ENCODE measurements at regions not wholly inside any gene's neighbourhood (a gene's known extent, or its start where the extent isn't known, plus 50 kb on each side); places are given as distances from the start of the nearest gene placed in this dataset.

- TF ChIP-seq CTCF (IDR thresholded peaks at IDR 0.05; ENCODE audit: insufficient read depth, low read length, poor library complexity, severe bottlenecking) (no peak), EZH2phosphoT487 (conservative IDR thresholded peaks at IDR 0.05; ENCODE audit: low read length) (no peak)
- Histone ChIP-seq H3K4me3 (ENCODE audit: insufficient read depth, low read length, poor library complexity, severe bottlenecking) (no peak overlapping the region), H4K20me1 (ENCODE audit: low read depth, low read length) (no peaks in the 10 kb centered on the region), H3K36me3 (ENCODE audit: low read length) (no peaks in the 10 kb centered on the region), H3F3A (ENCODE audit: insufficient read depth) (no peaks in the 10 kb centered on the region), H3K9ac (ENCODE audit: low read length) (no peak overlapping the region), H2AFZ (ENCODE audit: low read depth, low read length, severe bottlenecking) (no peak overlapping the region), H3K4me2 (ENCODE audit: low read depth, low read length, poor library complexity, severe bottlenecking) (no peak overlapping the region), H3K27me3 (ENCODE audit: low read length) (no peaks in the 10 kb centered on the region), H3K9me2 (replicated peaks; ENCODE audit: insufficient read depth, low read length) (no peaks in the 10 kb centered on the region), H3K79me2 (ENCODE audit: insufficient read depth, low read length) (no peaks in the 10 kb centered on the region), H3K9me3 (ENCODE audit: insufficient read depth, low read length) (no peaks in the 10 kb centered on the region), H3K27ac (ENCODE audit: low read depth, low read length) (no peak overlapping the region)
Observed at GRCh38 chr1:57674801-57675200, 250.9 kb upstream of the DAB1 start.

- Histone ChIP-seq H2AFZ (ENCODE audit: low read depth, low read length, severe bottlenecking) (no peak overlapping the region), H3F3A (ENCODE audit: insufficient read depth) (no peaks in the 10 kb centered on the region), H3K27ac (ENCODE audit: low read depth, low read length) (no peak overlapping the region), H3K9me2 (replicated peaks; ENCODE audit: insufficient read depth, low read length) (no peaks in the 10 kb centered on the region), H3K36me3 (ENCODE audit: low read length) (no peaks in the 10 kb centered on the region), H3K79me2 (ENCODE audit: insufficient read depth, low read length) (no peaks in the 10 kb centered on the region), H3K9ac (ENCODE audit: low read length) (no peak overlapping the region), H3K27me3 (ENCODE audit: low read length) (no peaks in the 10 kb centered on the region), H4K20me1 (ENCODE audit: low read depth, low read length) (no peaks in the 10 kb centered on the region), H3K4me2 (ENCODE audit: low read depth, low read length, poor library complexity, severe bottlenecking) (no peak overlapping the region), H3K9me3 (ENCODE audit: insufficient read depth, low read length) (no peaks in the 10 kb centered on the region), H3K4me3 (ENCODE audit: insufficient read depth, low read length, poor library complexity, severe bottlenecking) (no peak overlapping the region)
- no peak for TF ChIP-seq EZH2phosphoT487 (conservative IDR thresholded peaks at IDR 0.05; ENCODE audit: low read length)
- no peak for TF ChIP-seq CTCF (IDR thresholded peaks at IDR 0.05; ENCODE audit: insufficient read depth, low read length, poor library complexity, severe bottlenecking)
Observed at GRCh38 chr1:57672346-57673140, 248.7 kb upstream of the DAB1 start.

DNA sequence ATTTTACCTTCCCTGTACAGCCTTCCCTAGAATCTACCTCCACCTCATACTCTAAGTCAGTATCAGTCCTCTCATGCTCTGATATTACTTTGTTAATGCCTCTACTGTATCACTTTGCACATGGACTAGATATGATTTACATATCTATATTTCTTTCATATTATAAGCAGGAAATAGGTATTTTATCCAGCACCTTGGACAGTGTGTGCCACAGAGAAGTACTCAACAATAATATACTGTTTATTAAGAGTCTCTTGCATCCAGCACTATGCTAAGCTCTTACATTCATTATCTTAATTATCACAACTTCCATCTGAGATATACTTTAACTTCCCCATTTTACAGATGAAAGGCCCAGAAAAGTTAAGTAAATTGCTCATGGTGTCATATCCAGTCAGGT is 247.9 kb upstream of the DAB1 start:
- Histone ChIP-seq H3K4me2 (ENCODE audit: low read depth, low read length, poor library complexity, severe bottlenecking) (no peak overlapping the region), H3K79me2 (ENCODE audit: insufficient read depth, low read length) (no peaks in the 10 kb centered on the region), H4K20me1 (ENCODE audit: low read depth, low read length) (no peaks in the 10 kb centered on the region), H3F3A (ENCODE audit: insufficient read depth) (no peaks in the 10 kb centered on the region), H3K9me2 (replicated peaks; ENCODE audit: insufficient read depth, low read length) (no peaks in the 10 kb centered on the region), H3K27ac (ENCODE audit: low read depth, low read length) (no peak overlapping the region), H3K36me3 (ENCODE audit: low read length) (no peaks in the 10 kb centered on the region), H3K4me3 (ENCODE audit: insufficient read depth, low read length, poor library complexity, severe bottlenecking) (no peak overlapping the region), H2AFZ (ENCODE audit: low read depth, low read length, severe bottlenecking) (no peak overlapping the region), H3K9ac (ENCODE audit: low read length) (no peak overlapping the region), H3K9me3 (ENCODE audit: insufficient read depth, low read length) (no peaks in the 10 kb centered on the region), H3K27me3 (ENCODE audit: low read length) (no peaks in the 10 kb centered on the region)
- TF ChIP-seq CTCF (IDR thresholded peaks at IDR 0.05; ENCODE audit: insufficient read depth, low read length, poor library complexity, severe bottlenecking) (no peak), EZH2phosphoT487 (conservative IDR thresholded peaks at IDR 0.05; ENCODE audit: low read length) (no peak)
